ENCODE measurements at regions not wholly inside any gene's neighbourhood (a gene's known extent, or its start where the extent isn't known, plus 50 kb on each side); places are given as distances from the start of the nearest gene placed in this dataset.

DNA sequence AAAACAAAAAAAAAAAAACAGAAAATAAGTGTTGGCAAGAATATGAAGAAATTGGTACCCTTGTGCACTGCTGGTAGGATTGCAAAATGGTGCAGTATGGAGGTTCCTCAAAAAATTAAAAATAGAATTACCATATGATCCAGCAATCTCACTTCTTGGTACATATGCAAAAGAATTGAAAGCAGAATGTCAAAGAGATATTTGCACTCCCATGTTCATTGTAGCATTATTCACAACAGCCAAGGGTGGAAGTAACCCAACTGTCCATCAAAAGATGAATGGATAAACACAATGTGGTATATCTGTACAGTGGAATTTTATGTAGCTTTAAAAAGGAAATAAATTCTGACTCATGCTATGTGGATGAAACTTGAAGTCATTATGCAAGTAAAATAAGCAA, 72.8 kb upstream of the POU3F3 start:
- intact Hi-C loops (cut with DNase I), result no loop called here
- TF ChIP-seq CTCF (IDR thresholded peaks at IDR 0.05) (no peak), POLR2A (IDR thresholded peaks at IDR 0.05) (no peak)

GRCh38 chr2:104784264-104784663, 69.7 kb upstream of the POU3F3 start:
- DNase-seq (no peak), ATAC-seq (no peak)
- H3K4me1 ChIP-seq, result no peaks in the 10 kb centered on the region
- peaks cover 0 to 3% (median 0%) of the 10 kb centered on the region in 9 donors for H3K27me3 ChIP-seq
- no peak overlapping the region for H3K27ac ChIP-seq
- WGBS, 4 donors, result 88 to 92% (median 90%) methylated on average over 3 of the region's 3 CpGs
- no peak overlapping the region for H3K4me3 ChIP-seq
- intact Hi-C loops (cut with DNase I), result no loop called here
- no peak for TF ChIP-seq CTCF (IDR thresholded peaks at IDR 0.05)
- no peaks in the 10 kb centered on the region for H3K36me3 ChIP-seq
- no peaks in the 10 kb centered on the region for H3K9me3 ChIP-seq

More for the DNA sequence above, 72.8 kb upstream of the POU3F3 start:
- DNase-seq (no peak), ATAC-seq (no peak)
- Histone ChIP-seq H3K27me3 (no peaks in the 10 kb centered on the region), H3K9me3 (peaks cover 0 to 8% (median 0%) of the 10 kb centered on the region in 12 donors), H3K27ac (no peak overlapping the region), H3K4me3 (no peak overlapping the region), H3K4me1 (no peaks in the 10 kb centered on the region), H3K36me3 (no peaks in the 10 kb centered on the region)

GRCh38 chr2:104786204-104786603, 67.7 kb upstream of the POU3F3 start:
- Histone ChIP-seq H3K4me1 (peaks cover 0 to 4% (median 0%) of the 10 kb centered on the region in 12 donors), H3K27ac (no peak overlapping the region), H3K4me3 (no peak overlapping the region), H3K27me3 (peaks cover 0 to 6% (median 0%) of the 10 kb centered on the region in 9 donors), H3K36me3 (no peaks in the 10 kb centered on the region), H3K9me3 (no peaks in the 10 kb centered on the region)
- WGBS, 4 donors, result 87 to 91% (median 89%) methylated on average over 8 of the region's 8 CpGs
- intact Hi-C loops (cut with DNase I), result no loop called here
- DNase-seq (no peak), ATAC-seq (no peak)
- no peak for TF ChIP-seq POLR2A (IDR thresholded peaks at IDR 0.05)
- no peak for TF ChIP-seq CTCF (IDR thresholded peaks at IDR 0.05)

DNA sequence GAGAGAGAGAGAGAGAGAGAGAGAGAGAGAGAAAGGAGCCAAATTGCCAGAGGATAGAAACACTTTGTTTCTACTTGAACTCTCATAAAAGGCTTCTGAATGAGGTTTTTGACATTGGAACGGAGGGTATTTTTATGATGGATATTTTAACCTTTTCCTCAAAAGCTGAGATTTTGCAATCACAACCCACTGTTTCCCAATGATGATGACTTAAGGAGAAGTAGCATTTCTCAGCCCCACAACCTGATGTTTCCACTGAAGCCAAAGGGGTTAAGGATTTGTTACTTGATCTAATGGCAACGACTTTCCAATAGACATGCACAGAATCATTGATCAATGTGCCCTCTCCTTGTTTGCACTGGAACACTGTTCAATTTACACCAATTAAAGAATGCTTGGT, 67.1 kb upstream of the POU3F3 start:
- WGBS, 4 donors, result 0 to 64% (median 14%) methylated on average over 2 of the region's 2 CpGs
- no peaks in the 10 kb centered on the region for H3K9me3 ChIP-seq
- peaks cover 0 to 9% (median 1%) of the 10 kb centered on the region in 9 donors for H3K27me3 ChIP-seq
- TF ChIP-seq CTCF (IDR thresholded peaks at IDR 0.05) (no peak), POLR2A (IDR thresholded peaks at IDR 0.05) (no peak)
- DNase-seq (no peak), ATAC-seq (no peak)
- H3K36me3 ChIP-seq, result no peaks in the 10 kb centered on the region
- intact Hi-C loops (cut with DNase I), result no loop called here
- peaks cover 0 to 4% (median 0%) of the 10 kb centered on the region in 12 donors for H3K4me1 ChIP-seq
- no peak overlapping the region for H3K4me3 ChIP-seq
- no peak overlapping the region for H3K27ac ChIP-seq
